Endothelial cell of umbilical vein (primary cell): ENCODE measurements at regions not wholly inside any gene's neighbourhood (a gene's known extent, or its start where the extent isn't known, plus 50 kb on each side); places are given as distances from the start of the nearest gene placed in this dataset.

ENCODE experiments used
- BruUV-seq: library from RNA; stranded (reverse); fragments of 400-500 nt; replicated peaks from 2 replicates; lab custom pipeline; 2021; lab: Mats Ljungman, UMichigan
- CTCF ChIA-PET: fragments of 300-600, 350-600 bp; sonication (Branson Sonifier 250); formaldehyde crosslinking; loops from one replicate; lab custom pipeline; 2021; ENCODE audit warnings: antibody characterized with exemption, inconsistent platforms; lab: Charles Lee
- POLR2A ChIA-PET: fragments of 300-600, 350-600 bp; sonication (Branson Sonifier 250); formaldehyde crosslinking; loops from one replicate; lab custom pipeline; 2021; ENCODE audit warnings: antibody characterized with exemption, inconsistent platforms; lab: Charles Lee
- DNase-seq: peaks from one replicate; pipeline ENCODE4 v3.0.0-alpha.2; 2011; ENCODE audit warnings: low read depth, low spot score
- FAIRE-seq: peaks from 2 replicates; lab custom pipeline; 2011; peaks lifted over from hg19 to GRCh38; lab: Jason Lieb, UNC
- H2AFZ ChIP-seq: 2 replicates; pipeline ENCODE4 v1.6.0; 2012; ENCODE audit warnings: low read depth, low read length, control low read depth, inconsistent platforms
- H3K27ac ChIP-seq: 2 replicates; pipeline ENCODE4 v1.5.1; 2011; ENCODE audit warnings: low read depth, mild to moderate bottlenecking, control low read depth, low read length, moderate library complexity; ENCODE audit not compliant: insufficient read depth
- H3K27me3 ChIP-seq, 2 experiments: 2 replicates each; pipeline versions ENCODE4 v1.6.0 to v1.6.1; 2011; ENCODE audit warnings: low read length in 2 of 2, mixed read lengths in 1 of 2; ENCODE audit not compliant: control insufficient read depth in 2 of 2, insufficient read depth in 2 of 2
- H3K36me3 ChIP-seq, 2 experiments: 2 replicates in 1 of 2; 3 replicates in 1 of 2; pipeline ENCODE4 v1.5.1; 2011; ENCODE audit warnings: low read length in 2 of 2, mild to moderate bottlenecking in 1 of 2, moderate library complexity in 1 of 2; ENCODE audit not compliant: control insufficient read depth in 2 of 2, insufficient read depth in 2 of 2; ENCODE audit errors: extremely low read depth in 1 of 2
- H3K4me1 ChIP-seq: 3 replicates; pipeline ENCODE4 v1.5.1; 2011; ENCODE audit warnings: mild to moderate bottlenecking, low read length; ENCODE audit not compliant: control insufficient read depth, insufficient read depth; ENCODE audit errors: extremely low read depth
- H3K4me2 ChIP-seq: 2 replicates; pipeline ENCODE4 v1.6.1; 2011; ENCODE audit warnings: low read length, control low read depth, mixed read lengths; ENCODE audit not compliant: insufficient read depth
- H3K4me3 ChIP-seq, 3 experiments: fragments of 200-600 bp in 1 of 3; sonication (generic), shearing (Covaris generic) in 1 of 3; replicated peaks in 1 of 3; 2 replicates each; pipeline ENCODE4 v1.5.1; 2011 to 2016; ENCODE audit warnings: control low read depth in 3 of 3, low read length in 3 of 3, mild to moderate bottlenecking in 2 of 3, inconsistent platforms in 1 of 3, low read depth in 1 of 3, moderate library complexity in 1 of 3; ENCODE audit not compliant: insufficient read depth in 1 of 3
- H3K79me2 ChIP-seq: 2 replicates; pipeline ENCODE4 v1.6.0; 2012; ENCODE audit warnings: low read length, inconsistent platforms; ENCODE audit not compliant: control insufficient read depth, insufficient read depth
- H3K9ac ChIP-seq: replicated peaks from 2 replicates; pipeline ENCODE3; 2011; ENCODE audit warnings: low read length, control low read depth; ENCODE audit not compliant: insufficient read depth; ENCODE audit errors: extremely low read depth
- H3K9me1 ChIP-seq: replicated peaks from 3 replicates; pipeline ENCODE4 v1.6.0; 2011; ENCODE audit warnings: mild to moderate bottlenecking, low read length; ENCODE audit not compliant: control insufficient read depth, insufficient read depth; ENCODE audit errors: extremely low read depth
- H3K9me3 ChIP-seq: replicated peaks from 2 replicates; pipeline ENCODE4 v1.5.1; 2012; ENCODE audit warnings: low read length, inconsistent platforms; ENCODE audit not compliant: control insufficient read depth, insufficient read depth
- H4K20me1 ChIP-seq: replicated peaks from 2 replicates; pipeline ENCODE3; 2011; ENCODE audit warnings: mild to moderate bottlenecking, low read length; ENCODE audit not compliant: control insufficient read depth, insufficient read depth; ENCODE audit errors: extremely low read depth
- EZH2 ChIP-seq: IDR thresholded peaks from 2 replicates; pipeline ENCODE4 v1.6.1; 2012; ENCODE audit warnings: borderline replicate concordance, low read depth, mild to moderate bottlenecking, moderate library complexity, low read length, inconsistent platforms; ENCODE audit not compliant: severe bottlenecking
- FOS ChIP-seq: IDR thresholded peaks from 2 replicates; pipeline ENCODE4 v1.6.1; 2011; ENCODE audit warnings: mild to moderate bottlenecking, low read length, moderate library complexity, borderline replicate concordance; ENCODE audit not compliant: insufficient read depth
- GATA2 ChIP-seq: IDR thresholded peaks from 2 replicates; pipeline ENCODE4 v1.7.0; 2011; ENCODE audit warnings: low read depth, mild to moderate bottlenecking, moderate library complexity, mixed read lengths, low read length; ENCODE audit not compliant: insufficient read length, insufficient read depth
- JUN ChIP-seq: IDR thresholded peaks from 2 replicates; pipeline ENCODE4 v1.6.1; 2011; ENCODE audit warnings: borderline replicate concordance, low read depth; ENCODE audit not compliant: insufficient read length, insufficient read depth
- MYC ChIP-seq: IDR thresholded peaks from one replicate; pipeline ENCODE4 v1.6.1; 2011; ENCODE audit warnings: mild to moderate bottlenecking, low read depth, low read length
- POLR2A ChIP-seq: IDR thresholded peaks from 2 replicates; pipeline ENCODE4 v1.6.1; 2012; ENCODE audit warnings: low read depth, mild to moderate bottlenecking, control low read depth, low read length
- POLR2AphosphoS5 ChIP-seq: IDR thresholded peaks from 2 replicates; pipeline ENCODE4 v1.6.1; 2012; ENCODE audit warnings: low read depth, mild to moderate bottlenecking, control low read depth, low read length, moderate library complexity; ENCODE audit not compliant: insufficient read depth
- dilution Hi-C: fragments of 300-500 bp; cut with MboI; formaldehyde crosslinking; loops from one replicate; pipeline ENCODE4 v1.15.0; 2019; ENCODE audit warnings: low sequenced_read_pairs; ENCODE audit not compliant: extremely low pct_ligation_motif_present
- intact Hi-C: fragments of 100-400 bp; cut with micrococcal nuclease; formaldehyde crosslinking; loops from one replicate; pipeline ENCODE4 v1.10.0; 2022
- TF ChIP-seq, protein P1 (sequence below), 2 donors: IDR thresholded peaks; 1 replicate in 1 of 2; 2 replicates in 1 of 2; pipeline ENCODE4 v1.5.1; 2011; ENCODE audit warnings: low read length in 2 of 2, mild to moderate bottlenecking in 2 of 2, moderate library complexity in 2 of 2, control low read depth in 1 of 2, inconsistent platforms in 1 of 2, low read depth in 1 of 2; ENCODE audit not compliant: insufficient read depth in 1 of 2; ENCODE audit errors: extremely low read depth in 1 of 2
- TF ChIP-seq, protein P2 (sequence below): IDR thresholded peaks from 2 replicates; pipeline ENCODE4 v1.6.1; 2011; ENCODE audit not compliant: insufficient read depth, insufficient read length

- intact Hi-C loops, result no loop called here
Observed at GRCh38 chr10:84829131-84829530, 500.7 kb downstream of the CCSER2 start.

More at GRCh38 chr10:84829131-84829530, 500.7 kb downstream of the CCSER2 start:
- Histone ChIP-seq H3K4me2 (no peak overlapping the region), H3K27me3 (no peaks in the 10 kb centered on the region), H3K9me1 (no peaks in the 10 kb centered on the region), H3K9me3 (no peaks in the 10 kb centered on the region), H3K36me3 (no peaks in the 10 kb centered on the region), H3K4me1 (no peaks in the 10 kb centered on the region), H3K4me3 (no peak overlapping the region), H3K27ac (no peak overlapping the region), H4K20me1 (no peaks in the 10 kb centered on the region), H3K79me2 (no peaks in the 10 kb centered on the region), H3K9ac (no peak overlapping the region), H2AFZ (no peak overlapping the region)
- dilution Hi-C loops, result no loop called here
- DNase-seq (no peak), FAIRE-seq (no peak)
- ChIA-PET POLR2A (no interaction called here), CTCF (no interaction called here)
- TF ChIP-seq MYC (no peak), POLR2AphosphoS5 (no peak), JUN (no peak), FOS (no peak), GATA2 (no peak), EZH2 (no peak), POLR2A (no peak)
- TF ChIP-seq, protein P1, sequence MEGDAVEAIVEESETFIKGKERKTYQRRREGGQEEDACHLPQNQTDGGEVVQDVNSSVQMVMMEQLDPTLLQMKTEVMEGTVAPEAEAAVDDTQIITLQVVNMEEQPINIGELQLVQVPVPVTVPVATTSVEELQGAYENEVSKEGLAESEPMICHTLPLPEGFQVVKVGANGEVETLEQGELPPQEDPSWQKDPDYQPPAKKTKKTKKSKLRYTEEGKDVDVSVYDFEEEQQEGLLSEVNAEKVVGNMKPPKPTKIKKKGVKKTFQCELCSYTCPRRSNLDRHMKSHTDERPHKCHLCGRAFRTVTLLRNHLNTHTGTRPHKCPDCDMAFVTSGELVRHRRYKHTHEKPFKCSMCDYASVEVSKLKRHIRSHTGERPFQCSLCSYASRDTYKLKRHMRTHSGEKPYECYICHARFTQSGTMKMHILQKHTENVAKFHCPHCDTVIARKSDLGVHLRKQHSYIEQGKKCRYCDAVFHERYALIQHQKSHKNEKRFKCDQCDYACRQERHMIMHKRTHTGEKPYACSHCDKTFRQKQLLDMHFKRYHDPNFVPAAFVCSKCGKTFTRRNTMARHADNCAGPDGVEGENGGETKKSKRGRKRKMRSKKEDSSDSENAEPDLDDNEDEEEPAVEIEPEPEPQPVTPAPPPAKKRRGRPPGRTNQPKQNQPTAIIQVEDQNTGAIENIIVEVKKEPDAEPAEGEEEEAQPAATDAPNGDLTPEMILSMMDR (IDR thresholded peaks at IDR 0.05; ENCODE audit: extremely low read depth in 1 of 2, insufficient read depth in 1 of 2, low read depth in 1 of 2, low read length in 2 of 2), result no peak
- TF ChIP-seq, protein P2, sequence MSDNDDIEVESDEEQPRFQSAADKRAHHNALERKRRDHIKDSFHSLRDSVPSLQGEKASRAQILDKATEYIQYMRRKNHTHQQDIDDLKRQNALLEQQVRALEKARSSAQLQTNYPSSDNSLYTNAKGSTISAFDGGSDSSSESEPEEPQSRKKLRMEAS, result no peak
- BruUV-seq, result no TSS peak
